CD4-positive, alpha-beta T cell treated with Interleukin-6 for 4 hours (primary cell): ENCODE measurements at regions not wholly inside any gene's neighbourhood (a gene's known extent, or its start where the extent isn't known, plus 50 kb on each side); places are given as distances from the start of the nearest gene placed in this dataset.

Source experiments
- DNase-seq: peaks from one replicate; pipeline ENCODE4 v3.0.0-alpha.2; 2020; ENCODE audit warnings: mixed read lengths

- no peak for DNase-seq
These were observed 85.2 kb upstream of the MAX start for GRCh38 chr14:65187421-65188049.

GRCh38 chr14:65190312-65190711, 88.0 kb upstream of the MAX start:
- DNase-seq, result no peak

GRCh38 chr14:65191716-65192115, 89.4 kb upstream of the MAX start:
- DNase-seq, result no peak

- no peak for DNase-seq
These were observed 90.4 kb upstream of the MAX start for GRCh38 chr14:65192686-65193085.

- DNase-seq, result no peak
These were observed 91.7 kb upstream of the MAX start for GRCh38 chr14:65193916-65194590.

GRCh38 chr14:65195042-65195719, 92.9 kb upstream of the MAX start:
- DNase-seq, result no peak

GRCh38 chr14:65198346-65198745, 96.0 kb upstream of the MAX start:
- no peak for DNase-seq

GRCh38 chr14:65200454-65200853, 98.1 kb upstream of the MAX start:
- no peak for DNase-seq

GRCh38 chr14:65203574-65203973, 101.3 kb upstream of the MAX start:
- DNase-seq, result no peak

GRCh38 chr14:65204056-65204455, 101.7 kb upstream of the MAX start:
- DNase-seq, result no peak

- DNase-seq, result no peak
These were observed 103.7 kb upstream of the MAX start for GRCh38 chr14:65206078-65206447.

- no peak for DNase-seq
These were observed 104.3 kb upstream of the MAX start for GRCh38 chr14:65206448-65207096.

- no peak for DNase-seq
These were observed 106.2 kb upstream of the MAX start for GRCh38 chr14:65208548-65208947.

GRCh38 chr14:65210118-65210821, 108.0 kb upstream of the MAX start:
- DNase-seq, result no peak

GRCh38 chr14:65210822-65211182, 108.5 kb upstream of the MAX start:
- DNase-seq, result no peak

GRCh38 chr14:65211341-65211987, 109.1 kb upstream of the MAX start:
- DNase-seq, result no peak

- DNase-seq, result no peak
These were observed 111.0 kb upstream of the MAX start for GRCh38 chr14:65213316-65213715.

GRCh38 chr14:65214741-65215140, 112.4 kb upstream of the MAX start:
- DNase-seq, result no peak

GRCh38 chr14:65219353-65219752, 117.0 kb upstream of the MAX start:
- DNase-seq, result no peak

- peak; percentile 69 for DNase-seq
These were observed 120.1 kb upstream of the MAX start for GRCh38 chr14:65222440-65222858.

GRCh38 chr14:65223636-65224035, 121.3 kb upstream of the MAX start:
- DNase-seq, result peak; percentile 51

GRCh38 chr14:65224799-65225198, 122.5 kb upstream of the MAX start:
- DNase-seq, result peak; percentile 19
